H1 (cell line): ENCODE measurements at regions not wholly inside any gene's neighbourhood (a gene's known extent, or its start where the extent isn't known, plus 50 kb on each side); places are given as distances from the start of the nearest gene placed in this dataset.

ENCODE experiments used
- CTCF ChIA-PET: fragments of 300-600 bp; sonication (Branson Sonifier 250); formaldehyde crosslinking; loops from one replicate; lab custom pipeline; 2021; ENCODE audit not compliant: partially characterized antibody; lab: Charles Lee
- POLR2A ChIA-PET: fragments of 300-600 bp; sonication (Branson Sonifier 250); formaldehyde crosslinking; loops from one replicate; lab custom pipeline; 2021; ENCODE audit warnings: inconsistent platforms; ENCODE audit not compliant: partially characterized antibody; lab: Charles Lee
- DNase-seq, 2 experiments: peaks; one replicate each; pipeline versions ENCODE4 v3.0.0 to v3.0.0-alpha.2; 2010 to 2022; ENCODE audit warnings: low spot score in 2 of 2, low read depth in 1 of 2, mixed read lengths in 1 of 2
- FAIRE-seq: peaks from 2 replicates; lab custom pipeline; 2011; peaks lifted over from hg19 to GRCh38; lab: Jason Lieb, UNC
- H2AFZ ChIP-seq: 2 replicates; pipeline ENCODE4 v1.8.1; 2012; ENCODE audit warnings: low read length, inconsistent platforms
- H2AK5ac ChIP-seq: 2 replicates; pipeline ENCODE4 v1.6.1; 2013; ENCODE audit warnings: low read depth, low read length
- H2BK120ac ChIP-seq: replicated peaks from 2 replicates; pipeline ENCODE3; 2013; ENCODE audit warnings: low read depth, low read length, inconsistent platforms
- H2BK12ac ChIP-seq: 2 replicates; pipeline ENCODE4 v1.6.1; 2013; ENCODE audit warnings: low read depth, low read length
- H2BK15ac ChIP-seq: 2 replicates; pipeline ENCODE4 v1.6.1; 2013; ENCODE audit warnings: low read length
- H2BK20ac ChIP-seq: 2 replicates; pipeline ENCODE4 v1.6.1; 2013; ENCODE audit warnings: low read length
- H2BK5ac ChIP-seq: 2 replicates; pipeline ENCODE4 v1.6.1; 2013; ENCODE audit warnings: low read depth, low read length
- H3K14ac ChIP-seq: 2 replicates; pipeline ENCODE4 v1.6.1; 2013; ENCODE audit warnings: inconsistent platforms; ENCODE audit not compliant: insufficient read length
- H3K18ac ChIP-seq: 2 replicates; pipeline ENCODE4 v1.6.1; 2013; ENCODE audit warnings: low read length; ENCODE audit errors: extremely low read depth
- H3K23ac ChIP-seq: 2 replicates; pipeline ENCODE4 v1.6.1; 2013; ENCODE audit warnings: inconsistent platforms; ENCODE audit not compliant: insufficient read length
- H3K23me2 ChIP-seq: 2 replicates; pipeline ENCODE4 v1.6.1; 2013; ENCODE audit warnings: low read depth, low read length
- H3K27ac ChIP-seq: 2 replicates; pipeline ENCODE4 v1.6.1; 2011; ENCODE audit warnings: low read depth, low read length, inconsistent platforms
- H3K27me3 ChIP-seq, 4 experiments: replicated peaks in 1 of 4; 1 replicate in 1 of 4; 2 replicates in 3 of 4; pipeline versions ENCODE4 v1.6.1 to v1.8.1; 2011 to 2013; ENCODE audit warnings: low read length in 3 of 4, mild to moderate bottlenecking in 3 of 4, inconsistent platforms in 2 of 4, mixed read lengths in 2 of 4, moderate library complexity in 1 of 4; ENCODE audit not compliant: control insufficient read depth in 3 of 4, insufficient read depth in 3 of 4; ENCODE audit errors: extremely low read depth in 1 of 4
- H3K36me3 ChIP-seq, 4 experiments: 2 replicates each; pipeline versions ENCODE4 v1.6.1 to v1.8.1; 2011 to 2013; ENCODE audit warnings: mild to moderate bottlenecking in 4 of 4, low read length in 3 of 4, moderate library complexity in 2 of 4, control low read depth in 1 of 4, inconsistent platforms in 1 of 4; ENCODE audit not compliant: insufficient read depth in 4 of 4, control insufficient read depth in 2 of 4
- H3K4ac ChIP-seq: replicated peaks from 2 replicates; pipeline ENCODE3; 2013; ENCODE audit warnings: low read length, low read depth, mixed read lengths, inconsistent platforms; ENCODE audit not compliant: insufficient read length
- H3K4me1 ChIP-seq, 4 experiments: replicated peaks in 1 of 4; 1 replicate in 1 of 4; 2 replicates in 3 of 4; pipeline versions ENCODE4 v1.6.1 to v1.8.1; 2011 to 2013; ENCODE audit warnings: low read length in 3 of 4, inconsistent platforms in 2 of 4, mixed read lengths in 1 of 4; ENCODE audit not compliant: insufficient read depth in 4 of 4, control insufficient read depth in 3 of 4
- H3K4me2 ChIP-seq, 2 experiments: 2 replicates each; pipeline versions ENCODE4 v1.6.1 to v1.8.1; 2011 to 2013; ENCODE audit warnings: low read depth in 2 of 2, low read length in 2 of 2, control low read depth in 1 of 2, inconsistent platforms in 1 of 2, mild to moderate bottlenecking in 1 of 2; ENCODE audit not compliant: insufficient read depth in 1 of 2
- H3K4me3 ChIP-seq, 4 experiments: fragments of 200-600, 300-600 bp in 1 of 4; sonication (generic), shearing (Covaris generic), sonication (Bioruptor Twin) in 1 of 4; 2 replicates each; pipeline versions ENCODE4 v1.5.1 to v1.8.1; 2011 to 2016; ENCODE audit warnings: low read length in 4 of 4, low read depth in 3 of 4, control low read depth in 2 of 4, inconsistent platforms in 2 of 4, mild to moderate bottlenecking in 2 of 4, mixed read lengths in 1 of 4, moderate library complexity in 1 of 4; ENCODE audit not compliant: insufficient read depth in 2 of 4; ENCODE audit errors: extremely low read depth in 1 of 4
- H3K56ac ChIP-seq: replicated peaks from 2 replicates; pipeline ENCODE3; 2013; ENCODE audit warnings: low read depth, mild to moderate bottlenecking, mixed read lengths, low read length, inconsistent platforms; ENCODE audit not compliant: insufficient read length
- H3K79me1 ChIP-seq: 2 replicates; pipeline ENCODE4 v1.6.1; 2013; ENCODE audit warnings: low read depth, low read length, control low read depth
- H3K79me2 ChIP-seq, 2 experiments: 2 replicates each; pipeline versions ENCODE4 v1.6.1 to v1.8.1; 2012 to 2013; ENCODE audit warnings: low read length in 2 of 2, mild to moderate bottlenecking in 2 of 2, inconsistent platforms in 1 of 2; ENCODE audit not compliant: insufficient read depth in 2 of 2, control insufficient read depth in 1 of 2
- H3K9ac ChIP-seq, 4 experiments: replicated peaks in 1 of 4; 1 replicate in 1 of 4; 2 replicates in 3 of 4; pipeline versions ENCODE4 v1.6.1 to v1.8.1; 2011 to 2013; ENCODE audit warnings: low read depth in 3 of 4, low read length in 3 of 4, control low read depth in 2 of 4, mild to moderate bottlenecking in 2 of 4, moderate library complexity in 2 of 4, inconsistent platforms in 1 of 4; ENCODE audit errors: extremely low read depth in 1 of 4
- H3K9me3 ChIP-seq, 2 experiments: 2 replicates each; pipeline versions ENCODE4 v1.6.1 to v1.8.1; 2012 to 2013; ENCODE audit warnings: mild to moderate bottlenecking in 2 of 2, moderate library complexity in 2 of 2, control low read depth in 1 of 2, inconsistent platforms in 1 of 2, low read depth in 1 of 2, low read length in 1 of 2, mixed read lengths in 1 of 2; ENCODE audit not compliant: insufficient read depth in 2 of 2
- H4K20me1 ChIP-seq, 2 experiments: replicated peaks in 1 of 2; 2 replicates each; pipeline versions ENCODE3 to v1.8.1; 2011 to 2013; ENCODE audit warnings: inconsistent platforms in 2 of 2, low read length in 2 of 2, mild to moderate bottlenecking in 1 of 2; ENCODE audit not compliant: insufficient read depth in 2 of 2, control insufficient read depth in 1 of 2
- H4K5ac ChIP-seq: 2 replicates; pipeline ENCODE4 v1.6.1; 2013; ENCODE audit warnings: low read length, low read depth, mixed read lengths, inconsistent platforms; ENCODE audit not compliant: insufficient read length
- H4K8ac ChIP-seq: 2 replicates; pipeline ENCODE4 v1.8.0; 2013; ENCODE audit warnings: mild to moderate bottlenecking, moderate library complexity, low read length, inconsistent platforms; ENCODE audit not compliant: insufficient read depth; ENCODE audit errors: extremely low read depth
- H4K91ac ChIP-seq: replicated peaks from 2 replicates; pipeline ENCODE3; 2013; ENCODE audit warnings: low read length, mixed read lengths, inconsistent platforms; ENCODE audit not compliant: insufficient read length
- GABPA ChIP-seq: IDR thresholded peaks from 2 replicates; pipeline ENCODE4 v1.6.1; 2011; ENCODE audit warnings: mild to moderate bottlenecking, low read length, moderate library complexity, borderline replicate concordance; ENCODE audit not compliant: insufficient read depth
- KDM4A ChIP-seq: IDR thresholded peaks from one replicate; pipeline ENCODE4 v1.7.1; 2012; ENCODE audit warnings: low read depth, mild to moderate bottlenecking, moderate library complexity, low read length, inconsistent platforms; ENCODE audit not compliant: severe bottlenecking
- NANOG ChIP-seq: IDR thresholded peaks from 2 replicates; pipeline ENCODE4 v1.6.1; 2011; ENCODE audit warnings: low read length, low read depth, mild to moderate bottlenecking, inconsistent platforms; ENCODE audit not compliant: insufficient read depth, poor library complexity, severe bottlenecking
- PHF8 ChIP-seq: fragments of 200-600 bp; sonication (generic); conservative IDR thresholded peaks from 2 replicates; pipeline ENCODE4 v1.7.1; 2012; ENCODE audit warnings: low read depth, mild to moderate bottlenecking, inconsistent platforms, low read length, moderate library complexity
- SAP30 ChIP-seq: fragments of 300-600 bp; sonication (generic); IDR thresholded peaks from 2 replicates; pipeline ENCODE4 v1.7.1; 2012; ENCODE audit warnings: low read length, moderate library complexity, mild to moderate bottlenecking, inconsistent platforms; ENCODE audit not compliant: insufficient read depth, insufficient replicate concordance
- SIX5 ChIP-seq: IDR thresholded peaks from 2 replicates; pipeline ENCODE4 v1.6.1; 2011; ENCODE audit warnings: mild to moderate bottlenecking, low read depth, low read length
- TAF7 ChIP-seq: optimal IDR thresholded peaks from 2 replicates; pipeline ENCODE3; 2011; ENCODE audit warnings: low read depth, mild to moderate bottlenecking, inconsistent platforms, low read length, moderate library complexity, borderline replicate concordance
- TEAD4 ChIP-seq: IDR thresholded peaks from 2 replicates; pipeline ENCODE4 v1.6.1; 2012; ENCODE audit warnings: low read depth, low read length, inconsistent platforms, mixed read lengths
- WGBS, 2 experiments: shearing (Covaris generic) in 1 of 2; methylation state at CpG; one replicate each; pipeline versions ENCODE4 v1.1.6 to v1.1.7; 2013 to 2015; ENCODE audit warnings: low lambda C conversion rate in 2 of 2, mixed read lengths in 2 of 2, inconsistent platforms in 1 of 2, low coverage in 1 of 2, missing lambda C conversion rate in 1 of 2; ENCODE audit not compliant: insufficient replicate concordance in 2 of 2, insufficient coverage in 1 of 2, insufficient read length in 1 of 2; ENCODE audit errors: extremely low coverage in 1 of 2, missing lambda C conversion rate in 1 of 2; 5-methylcytosine and 5-hydroxymethylcytosine counted together

GRCh38 chr13:23956106-23956505 is 58.8 kb upstream of the C1QTNF9B start:
- H3K9ac ChIP-seq: no peak overlapping the region
- H2BK12ac ChIP-seq: no peak overlapping the region
- FAIRE-seq: no peak
- WGBS, 2 experiments: 87% methylated on average over 4 of the region's 4 CpGs; no CpG with 5 or more reads in 1 of the 2 experiments
- no peak overlapping the region for H3K4ac ChIP-seq
- no peaks in the 10 kb centered on the region for H3K79me1 ChIP-seq
- no peaks in the 10 kb centered on the region for H3K27me3 ChIP-seq
- H4K5ac ChIP-seq: no peak overlapping the region
- no peak overlapping the region for H3K14ac ChIP-seq
- no peak overlapping the region for H4K8ac ChIP-seq
- H3K4me2 ChIP-seq: no peak overlapping the region
- no peak for DNase-seq
- no peaks in the 10 kb centered on the region for H3K79me2 ChIP-seq
- no peak overlapping the region for H2BK120ac ChIP-seq
- no peak overlapping the region for H3K18ac ChIP-seq
- H3K23ac ChIP-seq: no peak overlapping the region
- ChIA-PET CTCF (interaction anchor here (1.2 to 6.0 kb wide), 2 partner anchors 34 to 272 kb away, joined by 6 to 37 read pairs; no protein-coding TSS in a partner anchor), POLR2A (no interaction called here)
- no peak overlapping the region for H2BK5ac ChIP-seq
- H3K27ac ChIP-seq: no peak overlapping the region
- H2AK5ac ChIP-seq: no peak overlapping the region
- no peak overlapping the region for H4K91ac ChIP-seq
- no peak for TF ChIP-seq KDM4A
- no peak for TF ChIP-seq NANOG
- no peak for TF ChIP-seq PHF8
- TF ChIP-seq TEAD4: no peak
- TF ChIP-seq TAF7: no peak
- no peak for TF ChIP-seq SAP30
- no peak for TF ChIP-seq GABPA
- no peak for TF ChIP-seq SIX5
- no peak overlapping the region for H2BK15ac ChIP-seq
- no peak overlapping the region for H3K4me3 ChIP-seq
- H3K9me3 ChIP-seq: no peaks in the 10 kb centered on the region
- no peak overlapping the region for H2BK20ac ChIP-seq
- no peaks in the 10 kb centered on the region for H3K4me1 ChIP-seq
- no peak overlapping the region for H3K56ac ChIP-seq
- H2AFZ ChIP-seq: no peak overlapping the region
- H3K23me2 ChIP-seq: no peaks in the 10 kb centered on the region
- H4K20me1 ChIP-seq: no peaks in the 10 kb centered on the region
- H3K36me3 ChIP-seq: no peaks in the 10 kb centered on the region
